A673 (cell line): ENCODE measurements at regions not wholly inside any gene's neighbourhood (a gene's known extent, or its start where the extent isn't known, plus 50 kb on each side); places are given as distances from the start of the nearest gene placed in this dataset.

Source experiments
- BruUV-seq: library from RNA; stranded (reverse); fragments of 400-500 nt; replicated peaks from 2 replicates; lab custom pipeline; 2021; lab: Mats Ljungman, UMichigan
- CTCF ChIA-PET: fragments of 300-600 bp; sonication (Branson Sonifier 250); formaldehyde crosslinking; loops from one replicate; lab custom pipeline; 2022; ENCODE audit warnings: antibody characterized with exemption; lab: Charles Lee
- POLR2A ChIA-PET: fragments of 300-600 bp; sonication (Branson Sonifier 250); formaldehyde crosslinking; loops from one replicate; lab custom pipeline; 2022; ENCODE audit warnings: antibody characterized with exemption; ENCODE audit not compliant: low non-redundant PET; lab: Charles Lee
- DNase-seq: peaks from one replicate; pipeline ENCODE4 v3.0.0-alpha.2; 2015; ENCODE audit warnings: low spot score
- H3K27ac ChIP-seq: fragments of 200-600 bp; sonication (generic); 2 replicates; pipeline ENCODE4 v1.5.1; 2016; ENCODE audit warnings: mixed run types, low read depth, mild to moderate bottlenecking, mixed read lengths, antibody characterized with exemption, low read length; ENCODE audit not compliant: poor library complexity, severe bottlenecking
- H3K27me3 ChIP-seq: fragments of 200-600 bp; sonication (generic); replicated peaks from 2 replicates; pipeline ENCODE4 v1.6.1; 2017; ENCODE audit warnings: mixed run types, low read depth, mild to moderate bottlenecking, mixed read lengths, antibody characterized with exemption, low read length; ENCODE audit not compliant: insufficient read depth, poor library complexity
- H3K36me3 ChIP-seq: fragments of 200-600 bp; sonication (generic); 2 replicates; pipeline ENCODE4 v1.6.1; 2016; ENCODE audit warnings: mixed run types, mild to moderate bottlenecking, mixed read lengths, antibody characterized with exemption, low read length; ENCODE audit not compliant: insufficient read depth, poor library complexity, severe bottlenecking
- H3K4me1 ChIP-seq: fragments of 200-600 bp; sonication (generic); 2 replicates; pipeline ENCODE4 v1.6.1; 2017; ENCODE audit warnings: mixed run types, mild to moderate bottlenecking, mixed read lengths, antibody characterized with exemption, low read length; ENCODE audit not compliant: insufficient read depth, poor library complexity, severe bottlenecking
- H3K4me3 ChIP-seq: fragments of 200-600 bp; sonication (generic); 2 replicates; pipeline ENCODE4 v1.5.1; 2016; ENCODE audit warnings: low read depth, mixed run types, mild to moderate bottlenecking, mixed read lengths, low read length; ENCODE audit not compliant: poor library complexity, severe bottlenecking
- H3K9me3 ChIP-seq: fragments of 200-600 bp; sonication (generic); 2 replicates; pipeline ENCODE4 v1.6.1; 2016; ENCODE audit warnings: mixed run types, low read depth, mild to moderate bottlenecking, mixed read lengths, antibody characterized with exemption, low read length; ENCODE audit not compliant: poor library complexity, severe bottlenecking
- CTCF ChIP-seq: fragments of 300-800, 200-600 bp; sonication (generic); conservative IDR thresholded peaks from 2 replicates; pipeline ENCODE4 v1.5.1; 2017; ENCODE audit warnings: low read depth, mild to moderate bottlenecking, antibody characterized with exemption, low read length, moderate library complexity, mixed read lengths
- EZH2 ChIP-seq: fragments of 200-600 bp; sonication (generic); IDR thresholded peaks from 2 replicates; pipeline ENCODE4 v1.6.1; 2017; ENCODE audit warnings: borderline replicate concordance, low read depth, mild to moderate bottlenecking, mixed read lengths, antibody characterized with exemption, low read length; ENCODE audit not compliant: poor library complexity, severe bottlenecking
- intact Hi-C: fragments of 100-400 bp; cut with micrococcal nuclease; formaldehyde crosslinking; loops from one replicate; pipeline ENCODE4 v1.10.0; 2022; ENCODE audit not compliant: unreplicated experiment

- POLR2A ChIA-PET: no interaction called here
- no peaks in the 10 kb centered on the region for H3K36me3 ChIP-seq
- peaks cover 9% of the 10 kb centered on the region for H3K9me3 ChIP-seq
- H3K4me1 ChIP-seq: no peaks in the 10 kb centered on the region
- H3K4me3 ChIP-seq: no peak overlapping the region
- BruUV-seq: no TSS peak
- DNase-seq: no peak
- intact Hi-C loops: no loop called here
- no peak for TF ChIP-seq EZH2
- TF ChIP-seq CTCF: no peak
- no peaks in the 10 kb centered on the region for H3K27me3 ChIP-seq
- H3K27ac ChIP-seq: no peak overlapping the region
- CTCF ChIA-PET: no interaction called here
These were observed 107.3 kb downstream of the NTMT2 start for GRCh38 chr1:170252851-170253579.

- Histone ChIP-seq H3K4me1 (no peaks in the 10 kb centered on the region), H3K27me3 (no peaks in the 10 kb centered on the region), H3K36me3 (no peaks in the 10 kb centered on the region), H3K4me3 (no peak overlapping the region), H3K9me3 (peaks cover 9% of the 10 kb centered on the region), H3K27ac (no peak overlapping the region)
- CTCF ChIA-PET: no interaction called here
- no peak for TF ChIP-seq EZH2
- TF ChIP-seq CTCF: no peak
- intact Hi-C loops: no loop called here
- DNase-seq: no peak
- BruUV-seq: no TSS peak
- POLR2A ChIA-PET: no interaction called here
These were observed 108.6 kb downstream of the NTMT2 start for GRCh38 chr1:170254371-170254770.

- intact Hi-C loops: no loop called here
- H3K36me3 ChIP-seq: no peaks in the 10 kb centered on the region
- H3K27ac ChIP-seq: no peak overlapping the region
- no peak overlapping the region for H3K4me3 ChIP-seq
- DNase-seq: peak; percentile 51
- no peaks in the 10 kb centered on the region for H3K9me3 ChIP-seq
- no TSS peak for BruUV-seq
- H3K27me3 ChIP-seq: no peaks in the 10 kb centered on the region
- TF ChIP-seq EZH2 (no peak), CTCF (no peak)
- CTCF ChIA-PET: no interaction called here
- POLR2A ChIA-PET: no interaction called here
- H3K4me1 ChIP-seq: peaks cover 9% of the 10 kb centered on the region
These were observed 115.9 kb downstream of the NTMT2 start for GRCh38 chr1:170261669-170262068.
